GM21367 (cell line): ENCODE measurements at regions not wholly inside any gene's neighbourhood (a gene's known extent, or its start where the extent isn't known, plus 50 kb on each side); places are given as distances from the start of the nearest gene placed in this dataset.

Source experiments
- ATAC-seq: cut with Tn5 transposase; IDR thresholded peaks from one replicate; pipeline ENCODE4 v1.9.1; 2021; ENCODE audit not compliant: unreplicated experiment

DNA sequence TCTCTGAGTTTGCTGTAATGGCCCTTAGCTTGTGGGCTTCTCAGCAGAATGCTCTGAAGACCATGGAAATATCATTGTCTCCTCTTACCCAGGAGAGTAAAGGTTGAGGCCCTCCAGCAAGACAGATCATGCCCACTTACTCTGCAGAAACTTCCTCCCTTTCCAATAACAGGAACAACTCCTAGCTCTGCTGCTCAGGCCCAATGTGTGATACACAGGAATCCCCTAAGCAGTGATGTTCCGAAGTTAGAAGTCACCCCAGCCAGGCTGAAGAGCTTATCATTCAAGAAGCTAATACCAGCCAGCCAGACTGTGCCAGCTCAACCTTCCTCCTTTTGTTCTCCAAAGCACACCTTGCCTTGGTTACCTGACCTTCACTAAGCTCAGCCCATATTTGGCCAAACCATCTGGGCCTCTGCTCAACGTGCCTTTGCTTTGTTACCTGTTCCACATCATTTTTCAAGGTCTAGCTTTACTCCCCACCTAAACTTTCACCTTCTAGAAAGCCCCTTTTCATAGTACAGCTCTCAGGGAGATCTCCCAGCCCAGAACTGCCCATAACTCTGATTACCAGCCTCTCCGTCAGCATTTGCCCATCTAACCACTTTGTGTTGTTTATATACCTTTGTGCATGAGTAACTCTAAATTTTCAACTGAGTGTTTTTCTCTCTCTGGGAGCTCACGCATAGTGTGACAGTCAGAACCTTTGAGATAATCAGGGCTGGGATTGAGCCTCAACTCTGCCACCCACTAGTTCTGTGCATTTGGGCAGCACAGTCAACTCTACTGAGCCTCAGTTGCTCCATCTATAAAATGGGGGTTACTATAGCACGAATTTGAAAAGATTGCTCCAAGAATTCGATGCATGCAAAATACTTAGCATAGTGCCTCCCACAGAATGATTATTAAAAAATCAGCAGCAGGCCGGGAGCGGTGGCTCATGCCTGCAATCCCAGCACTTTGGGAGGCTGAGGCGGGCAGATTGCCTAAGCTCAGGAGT is 107.6 kb upstream of the CPEB4 start:
- ATAC-seq, result no peak

DNA sequence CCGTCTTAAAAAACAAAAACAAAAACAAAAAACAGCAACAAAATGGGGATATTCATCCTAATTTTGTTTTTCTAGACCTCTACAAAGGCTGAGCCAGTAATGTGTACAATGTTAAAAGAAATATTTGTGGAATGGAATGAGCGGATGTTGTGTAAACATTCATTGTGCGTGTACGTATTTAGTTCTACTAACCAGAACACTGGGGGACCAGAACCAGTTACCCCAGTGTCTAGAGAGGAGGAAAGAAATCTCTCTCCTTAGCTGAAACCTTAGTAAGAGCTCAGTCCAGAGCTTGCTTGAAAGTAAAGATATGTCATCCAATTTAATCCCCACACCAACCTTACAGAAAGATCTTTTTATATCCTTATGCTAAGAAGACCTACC is 106.7 kb upstream of the CPEB4 start:
- ATAC-seq, result no peak

DNA sequence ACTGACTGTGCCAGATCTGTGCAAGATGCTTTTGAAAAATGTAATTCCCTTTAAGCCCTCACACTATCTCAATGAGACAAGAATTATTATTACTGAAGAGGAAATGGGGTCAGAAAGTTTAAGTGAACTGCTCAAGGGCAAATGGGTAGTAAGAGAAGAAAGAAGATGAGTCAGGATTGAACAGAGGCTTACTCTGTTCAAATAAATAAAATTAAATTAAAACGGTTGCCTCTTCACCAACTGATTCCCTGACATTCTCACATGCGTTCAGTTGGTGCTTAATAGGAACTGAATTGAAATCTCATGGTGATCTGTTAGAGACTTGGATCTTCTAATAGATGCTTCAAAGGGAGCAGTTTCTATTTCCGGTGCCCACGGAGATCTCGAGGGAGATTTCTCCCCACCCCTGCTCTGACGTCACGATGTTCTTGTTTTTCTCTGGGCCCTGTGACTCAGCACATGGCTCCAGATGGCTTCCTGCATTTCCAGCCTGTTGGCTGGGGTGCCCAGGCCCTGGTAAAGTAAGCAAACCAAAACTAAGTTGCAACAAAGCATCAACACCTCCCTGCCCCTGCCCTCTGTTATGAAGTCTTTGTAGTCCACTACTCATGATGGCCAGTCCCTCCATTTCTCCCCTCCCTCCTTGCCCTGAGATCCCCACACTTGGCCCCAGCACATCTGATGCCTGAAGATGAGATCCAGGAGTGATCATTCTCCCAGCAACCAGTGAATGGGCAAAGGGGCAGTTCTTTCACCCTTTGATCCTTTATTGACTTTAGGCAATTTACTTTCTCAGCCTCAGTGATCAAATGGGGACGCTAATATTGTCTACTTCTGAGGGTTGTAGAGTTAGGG is 106.1 kb upstream of the CPEB4 start:
- ATAC-seq, result no peak

DNA sequence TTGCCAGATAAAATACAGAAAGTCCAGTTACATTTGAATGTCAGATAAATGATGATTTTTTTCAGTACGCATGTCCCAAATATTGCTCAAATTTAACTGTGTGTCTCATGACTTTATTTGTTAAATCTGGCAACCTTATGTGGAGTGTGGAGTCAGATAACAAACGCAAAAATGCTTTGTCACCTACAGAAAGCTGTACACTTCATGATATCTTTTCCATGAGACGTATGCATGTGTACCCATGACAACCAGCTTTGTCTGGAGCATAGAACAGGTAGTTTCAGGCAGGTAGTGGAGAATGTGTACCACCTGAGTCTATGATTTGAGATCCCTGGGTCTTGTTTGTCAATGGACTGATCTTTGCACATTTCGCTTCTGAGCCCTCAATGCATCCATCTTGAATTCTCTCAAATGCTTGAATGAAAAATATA is 105.5 kb upstream of the CPEB4 start:
- no peak for ATAC-seq

DNA sequence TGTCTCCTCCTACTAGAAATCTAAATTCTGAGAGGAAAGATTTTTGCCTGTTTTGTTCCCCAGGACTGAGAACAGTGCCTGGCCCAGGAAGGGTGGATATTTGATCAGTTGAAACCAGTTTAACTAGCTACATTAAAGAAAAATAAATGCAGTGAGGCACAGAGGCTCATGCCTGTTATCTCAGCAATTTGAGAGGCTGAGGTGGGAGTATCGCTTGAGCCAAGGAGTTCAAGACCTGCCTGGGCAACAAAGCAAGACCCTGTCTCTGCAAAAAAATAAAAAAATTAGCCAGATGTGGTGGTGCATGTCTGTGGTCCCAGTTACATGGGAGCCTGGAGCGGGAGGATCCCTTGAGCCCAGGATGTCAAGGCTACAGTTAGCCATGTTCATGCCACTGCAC is 104.8 kb upstream of the CPEB4 start:
- ATAC-seq, result no peak

DNA sequence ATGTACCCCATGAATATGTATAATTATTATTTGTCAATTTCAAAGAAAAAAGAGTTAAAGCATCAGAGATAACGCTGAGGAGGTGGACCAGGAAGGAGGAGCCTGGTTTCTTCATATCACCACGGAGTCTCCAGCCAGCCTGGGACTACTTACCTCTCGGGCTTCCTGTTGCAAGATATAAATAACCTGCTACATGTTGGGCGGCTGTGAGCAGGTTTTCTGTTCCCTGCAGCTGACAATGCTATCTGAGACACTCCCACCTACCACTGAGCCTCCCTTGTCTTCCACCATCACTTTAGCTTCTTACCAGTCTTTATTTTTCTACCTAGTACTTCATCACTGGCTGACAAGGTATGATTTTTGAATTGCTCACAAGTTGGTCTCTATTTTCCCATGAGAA is 102.7 kb upstream of the CPEB4 start:
- no peak for ATAC-seq

DNA sequence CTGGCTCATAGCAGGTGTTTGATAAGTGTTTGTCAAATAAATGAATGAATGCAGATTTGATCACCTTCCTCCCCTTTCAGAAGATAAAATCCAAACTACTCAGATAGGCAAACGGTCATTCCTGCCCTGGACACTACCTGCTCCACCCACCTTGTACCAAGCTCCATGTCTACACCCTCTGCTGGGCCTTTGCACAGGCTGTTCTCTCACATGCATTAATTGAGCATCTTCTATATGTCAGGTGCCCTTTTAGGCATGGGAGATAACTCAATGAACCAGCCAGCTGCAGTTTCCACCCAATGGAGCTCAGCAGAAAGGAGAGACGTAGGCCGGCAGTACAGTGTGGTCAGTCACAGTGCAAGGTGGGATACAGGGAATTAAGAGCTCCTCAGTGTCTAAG is 102.3 kb upstream of the CPEB4 start:
- ATAC-seq, result no peak

DNA sequence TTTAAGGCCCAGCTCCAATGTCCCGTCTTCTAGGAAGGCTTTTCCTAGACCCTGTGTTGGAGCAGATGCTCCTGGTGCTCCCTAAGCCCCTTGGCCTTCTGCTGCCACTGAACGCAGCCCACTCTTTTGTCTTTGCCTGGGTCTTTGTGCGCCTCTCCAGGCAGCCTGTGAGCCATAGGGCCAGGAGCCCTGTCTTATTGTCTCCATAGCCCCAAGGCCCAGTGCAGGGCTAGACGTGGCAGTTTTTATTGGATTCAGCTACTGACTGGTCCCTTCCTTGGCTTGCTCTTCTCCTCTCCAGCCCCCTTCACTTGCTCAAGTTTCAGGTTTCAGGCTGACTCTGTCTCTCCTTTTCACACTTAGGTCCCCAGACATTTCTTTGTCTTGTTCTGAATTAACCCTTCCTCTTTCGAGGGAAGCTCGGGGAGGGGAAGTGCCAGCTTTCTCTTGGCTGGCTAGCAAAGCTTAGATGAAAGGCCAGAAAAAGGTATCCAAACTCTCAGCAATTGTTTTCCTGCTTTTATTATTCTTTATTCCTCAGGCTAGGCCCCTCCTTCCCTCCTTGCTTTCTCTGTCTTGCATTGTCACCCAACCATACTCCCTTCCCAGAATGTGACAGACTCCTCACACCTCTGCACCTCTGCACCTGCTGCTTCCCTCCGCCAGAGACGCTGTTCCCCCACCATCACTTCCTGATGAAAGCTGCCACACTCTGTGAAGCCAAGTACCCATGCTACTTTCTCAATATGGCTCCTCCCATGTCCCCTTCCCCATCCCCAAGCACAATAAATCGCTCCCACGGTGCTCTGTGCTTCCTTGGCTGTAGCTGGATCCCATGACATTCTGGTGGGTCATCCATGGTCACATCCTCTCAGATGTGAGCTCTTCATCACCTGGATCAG is 101.6 kb upstream of the CPEB4 start:
- ATAC-seq, result no peak

DNA sequence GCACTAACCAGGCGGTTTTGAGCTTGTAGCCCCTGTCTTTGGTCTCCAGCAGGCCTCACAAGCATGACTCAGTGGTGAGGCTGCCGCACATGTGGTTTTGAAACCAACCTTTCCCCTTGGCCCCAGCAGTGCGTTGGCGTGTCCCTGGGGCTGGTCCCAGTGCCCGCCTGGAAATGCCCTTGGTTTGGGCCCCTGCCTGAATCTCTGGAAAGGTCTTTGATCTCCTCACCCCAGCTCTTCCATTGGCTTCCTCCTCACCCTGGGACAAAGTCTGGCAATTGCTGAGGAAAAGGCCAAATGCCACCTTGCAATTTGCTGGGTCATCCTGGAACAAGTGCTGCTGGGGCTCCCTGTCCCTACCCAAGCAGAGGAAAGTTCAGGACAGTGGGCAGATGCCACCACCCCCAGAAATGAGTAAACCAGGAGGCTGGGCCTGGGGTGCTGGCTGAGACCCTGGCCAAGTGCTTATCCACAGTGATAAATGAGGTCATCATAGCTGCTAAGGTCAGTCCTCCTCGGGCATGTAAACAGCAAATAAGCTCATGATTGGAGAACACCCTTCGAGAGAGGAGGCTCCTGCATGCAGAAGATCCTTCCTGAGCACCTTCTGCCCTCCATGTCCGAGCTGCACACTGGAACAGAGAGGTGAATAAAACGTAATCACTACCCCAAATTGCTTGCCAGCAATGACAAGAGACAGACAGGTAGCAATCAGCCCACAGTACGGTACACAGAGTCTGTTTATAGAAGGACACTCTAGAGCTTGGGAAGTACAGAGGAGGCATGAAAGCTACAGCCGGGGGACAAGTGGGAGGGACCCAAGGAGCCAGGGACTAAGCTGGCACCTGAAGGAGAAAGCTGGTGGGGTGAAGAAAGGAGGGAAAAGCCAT is 98.9 kb upstream of the CPEB4 start:
- ATAC-seq, result no peak

DNA sequence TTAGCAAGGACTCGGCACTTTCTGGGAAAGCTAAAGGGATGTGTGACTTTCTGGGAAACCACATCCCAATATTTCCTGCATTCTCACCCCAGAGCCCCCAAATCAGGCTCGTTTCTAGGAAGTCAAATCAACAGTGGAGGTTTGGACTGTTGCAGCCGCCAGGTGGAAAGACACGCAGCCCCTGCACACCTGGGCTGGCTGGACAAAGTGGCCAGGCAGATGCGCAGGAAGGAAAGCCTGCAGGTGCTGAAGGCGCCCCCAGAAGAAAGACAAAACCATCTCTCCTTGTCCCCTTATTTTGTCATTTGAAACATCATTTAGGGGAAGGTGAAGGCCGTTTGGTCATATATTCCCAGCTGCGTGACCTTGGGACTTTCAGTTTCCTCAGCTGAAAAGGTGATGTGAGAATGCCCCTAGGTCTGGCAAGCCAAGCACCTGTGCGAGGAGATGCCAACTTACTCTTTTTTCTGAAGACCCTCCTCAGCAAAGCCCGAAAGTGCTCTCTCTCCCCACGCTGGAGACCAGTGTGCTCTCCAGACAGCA is 97.9 kb upstream of the CPEB4 start:
- ATAC-seq, result no peak

DNA sequence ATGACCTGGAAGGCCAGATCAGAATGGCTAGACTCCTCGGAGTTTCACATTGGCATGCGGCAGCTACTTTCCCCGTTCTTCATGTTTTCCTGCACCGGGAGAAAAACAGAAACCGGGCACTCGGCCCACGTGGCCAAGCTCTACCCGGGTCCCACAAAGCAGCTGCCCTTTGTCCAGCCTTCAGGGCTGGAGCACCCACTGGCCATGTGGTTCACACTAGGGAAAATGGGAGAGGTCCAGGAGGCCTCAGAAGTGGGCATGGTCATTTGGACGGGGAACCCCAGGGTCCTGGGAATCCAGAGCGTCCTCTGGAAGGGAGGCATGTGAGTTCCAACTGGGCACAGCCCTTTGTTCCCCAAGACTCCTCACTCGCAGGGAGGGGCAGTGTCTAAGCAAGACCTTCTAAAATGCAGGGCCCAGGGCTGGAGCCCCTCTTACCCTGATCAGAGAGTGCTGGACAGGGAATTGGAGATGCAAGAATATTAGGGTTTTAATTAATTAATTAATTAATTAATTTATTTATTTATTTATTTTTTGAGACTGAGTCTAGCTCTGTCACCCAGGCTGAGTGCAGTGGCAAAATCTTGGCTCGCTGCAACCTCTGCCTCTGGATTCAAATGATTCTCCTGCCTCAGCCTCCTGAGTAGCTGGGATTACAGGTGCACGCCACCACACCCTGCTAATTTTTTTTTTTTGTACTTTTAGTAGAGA is 97.2 kb upstream of the CPEB4 start:
- no peak for ATAC-seq

DNA sequence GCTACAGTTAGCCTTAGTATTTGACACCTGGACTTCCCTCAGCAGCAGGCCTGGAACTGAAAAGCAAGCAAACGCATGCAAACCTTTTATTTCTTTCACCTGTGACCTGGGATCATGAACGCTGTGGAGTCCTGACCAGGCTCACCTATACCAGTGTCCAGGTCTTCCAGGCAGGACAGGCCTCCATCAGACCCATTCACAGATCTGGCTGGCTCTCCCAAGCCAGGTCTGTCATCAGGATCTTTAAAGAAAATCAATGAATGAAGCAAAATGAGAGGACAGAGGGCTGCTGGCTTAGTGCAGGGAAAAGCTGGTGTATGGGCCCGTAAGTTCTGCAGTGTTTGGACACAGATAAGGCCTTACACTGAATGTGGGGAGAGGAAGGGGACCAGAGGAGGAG is 96.3 kb upstream of the CPEB4 start:
- no peak for ATAC-seq

DNA sequence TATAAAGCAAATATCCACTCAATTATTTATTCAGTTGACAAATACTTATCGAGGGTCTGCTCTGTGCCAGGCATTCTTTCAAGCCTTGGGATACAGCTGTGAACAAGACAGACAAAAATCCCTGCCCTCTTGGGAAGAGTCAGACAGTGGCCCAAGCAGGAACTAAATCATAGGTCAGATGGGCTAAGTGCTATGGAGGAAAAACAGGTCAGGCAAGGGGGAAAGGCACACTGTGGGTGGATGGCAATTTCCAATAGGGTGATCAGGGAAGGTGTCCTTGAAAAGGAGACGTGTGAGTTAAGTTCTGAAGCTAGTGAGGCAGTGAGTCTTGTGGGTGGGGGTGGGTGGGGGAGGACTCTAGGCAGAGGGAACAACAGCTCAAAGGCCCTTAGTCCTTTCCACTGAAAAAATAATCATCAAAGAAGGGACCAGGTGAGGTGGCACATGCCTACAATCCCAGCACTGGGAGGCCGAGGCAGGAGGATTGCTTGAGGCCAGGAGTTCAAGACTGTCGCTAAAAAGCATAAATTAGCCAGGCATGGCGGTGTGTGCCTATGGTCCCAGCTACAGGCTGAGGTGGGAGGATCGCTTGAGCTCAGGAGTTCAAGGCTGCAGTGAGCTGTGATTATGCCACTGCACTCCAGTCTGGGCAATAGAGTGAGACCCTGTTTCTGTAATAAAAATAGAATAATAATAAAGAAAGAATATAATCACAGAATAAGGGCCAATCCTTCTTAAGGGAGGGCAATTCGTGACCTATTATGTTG is 95.2 kb upstream of the CPEB4 start:
- no peak for ATAC-seq

DNA sequence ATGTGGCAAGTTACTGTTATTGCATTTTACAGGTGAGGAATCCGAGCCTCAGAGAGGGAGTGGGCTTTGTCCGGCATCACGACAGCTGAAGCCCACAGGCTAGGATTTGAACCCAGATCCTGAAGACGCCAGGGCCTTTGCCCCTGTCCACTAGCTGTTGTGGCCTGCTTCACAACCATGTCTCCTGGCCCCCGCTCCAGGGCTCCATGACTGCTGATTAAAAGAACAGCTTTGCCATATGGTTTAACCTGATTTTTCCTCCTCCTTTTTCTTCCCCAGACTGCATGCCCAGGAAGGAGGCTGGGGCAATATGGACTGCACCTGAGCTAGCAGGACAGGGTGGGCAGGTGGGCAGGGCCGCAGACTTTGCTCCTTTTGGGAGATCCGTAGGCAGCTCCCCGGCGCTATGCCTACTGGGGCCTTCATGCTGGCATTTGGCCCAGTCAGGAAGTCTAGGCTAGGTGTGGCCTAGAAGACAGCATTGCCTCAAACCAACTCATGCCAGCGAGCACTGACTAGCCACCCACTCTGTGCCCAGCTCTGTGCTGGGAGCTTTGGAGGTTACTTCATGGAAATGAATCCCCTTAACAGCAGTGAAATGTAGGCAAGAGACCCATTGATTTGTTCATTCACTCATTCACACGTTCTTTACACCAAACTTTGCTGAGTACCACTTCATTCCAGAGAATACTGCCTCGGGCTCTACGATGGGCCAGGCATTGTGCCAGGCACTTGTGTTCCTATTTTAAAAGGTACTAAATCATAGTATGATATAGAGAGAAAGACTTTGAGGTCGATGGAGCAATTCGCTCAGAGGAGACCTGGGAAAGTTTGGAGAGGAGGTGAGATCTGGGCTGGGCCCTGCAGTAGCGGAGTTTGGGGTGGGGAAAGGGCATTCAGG is 94.3 kb upstream of the CPEB4 start:
- ATAC-seq, result no peak

DNA sequence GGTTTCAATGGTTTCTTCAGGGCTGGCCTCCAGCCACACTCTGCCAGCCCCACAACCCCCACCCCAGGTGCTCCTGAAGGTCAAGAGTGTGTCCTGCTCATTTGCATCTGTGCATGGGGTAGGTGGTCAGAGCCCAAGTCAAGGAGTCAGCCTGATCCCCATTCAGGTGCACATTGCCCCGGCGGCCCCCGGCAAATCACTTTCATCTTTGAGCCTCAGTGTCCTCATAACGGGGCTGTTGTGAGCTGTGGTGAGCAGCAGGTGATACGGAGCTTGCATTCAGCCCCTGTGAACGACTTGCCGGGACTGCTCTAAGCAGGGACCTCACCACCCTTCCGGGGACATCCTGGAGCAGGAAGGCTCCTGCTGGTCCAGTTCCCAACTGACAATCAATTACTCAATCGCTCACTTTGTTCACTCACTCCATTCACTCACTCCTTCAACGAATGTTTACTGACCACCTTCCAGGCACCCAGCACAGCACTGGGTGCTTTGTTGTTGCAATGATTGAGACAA is 93.2 kb upstream of the CPEB4 start:
- no peak for ATAC-seq

DNA sequence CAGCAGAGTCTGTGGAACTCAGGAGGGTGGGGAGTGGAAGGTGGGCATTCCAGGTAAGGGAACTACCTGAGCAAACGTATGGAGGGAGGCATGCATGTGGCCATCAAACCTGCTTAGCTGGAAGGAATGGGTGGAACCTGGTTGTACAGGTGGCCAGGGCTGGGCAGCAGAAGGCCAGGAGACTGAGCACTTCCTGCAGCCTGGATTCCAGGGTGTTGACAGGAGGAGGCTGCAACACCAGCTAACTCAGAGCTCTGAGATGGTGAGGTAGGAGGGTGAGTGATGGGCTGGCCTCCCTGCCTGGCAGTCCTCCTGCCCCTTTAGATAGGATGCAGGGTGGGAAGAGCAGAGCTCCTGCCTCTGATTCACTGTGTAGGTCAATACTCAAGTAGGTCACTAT is 92.5 kb upstream of the CPEB4 start:
- ATAC-seq, result no peak
